GM23338 (cell line): ENCODE measurements at regions not wholly inside any gene's neighbourhood (a gene's known extent, or its start where the extent isn't known, plus 50 kb on each side); places are given as distances from the start of the nearest gene placed in this dataset.

ENCODE experiments used
- CREB1 ChIP-seq: fragments of 250-450 bp; sonication (Bioruptor Pico); IDR thresholded peaks from 2 replicates; pipeline ENCODE4 v1.5.0; 2020; ENCODE audit warnings: low read depth, mild to moderate bottlenecking, moderate library complexity
- CTCF ChIP-seq, 2 experiments: fragments of 200-600 bp in 1 of 2; sonication (generic) in 1 of 2; conservative IDR thresholded peaks; 2 replicates each; pipeline versions ENCODE4 v1.5.1 to v1.6.1; 2016 to 2017; ENCODE audit warnings: antibody characterized with exemption in 2 of 2, low read depth in 2 of 2, mild to moderate bottlenecking in 2 of 2, moderate library complexity in 1 of 2
- EZH2 ChIP-seq: fragments of 200-600 bp; sonication (generic); IDR thresholded peaks from one replicate; pipeline ENCODE4 v1.8.0; 2017; ENCODE audit warnings: antibody characterized with exemption, mild to moderate bottlenecking, low read depth; ENCODE audit not compliant: unreplicated experiment
- EZH2phosphoT487 ChIP-seq: fragments of 200-600 bp; sonication (generic); IDR thresholded peaks from one replicate; pipeline ENCODE4 v1.8.1; 2018; ENCODE audit warnings: antibody characterized with exemption; ENCODE audit not compliant: unreplicated experiment
- JUNB ChIP-seq: IDR thresholded peaks from one replicate; pipeline ENCODE4 v1.6.1; 2016; ENCODE audit warnings: antibody characterized with exemption; ENCODE audit not compliant: unreplicated experiment
- NANOG ChIP-seq: IDR thresholded peaks from 2 replicates; pipeline ENCODE4 v1.6.1; 2016; ENCODE audit warnings: antibody characterized with exemption, borderline replicate concordance
- POLR2AphosphoS5 ChIP-seq: IDR thresholded peaks from 2 replicates; pipeline ENCODE4 v1.6.1; 2016; ENCODE audit warnings: antibody characterized with exemption, low read depth
- STAT1 ChIP-seq: IDR thresholded peaks from one replicate; pipeline ENCODE4 v1.6.1; 2016; ENCODE audit warnings: antibody characterized with exemption; ENCODE audit not compliant: unreplicated experiment
- ZNF114 ChIP-seq: fragments of 250-450 bp; sonication (Bioruptor Pico); IDR thresholded peaks from 2 replicates; pipeline ENCODE4 v1.5.0; 2020; ENCODE audit warnings: mild to moderate bottlenecking, moderate library complexity
- ZNF331 ChIP-seq: fragments of 250-450 bp; sonication (Bioruptor Pico); IDR thresholded peaks from 2 replicates; pipeline ENCODE4 v1.5.0; 2020; ENCODE audit warnings: low read depth, mild to moderate bottlenecking, moderate library complexity
- TF ChIP-seq, protein P1 (sequence below): IDR thresholded peaks from one replicate; pipeline ENCODE4 v1.6.1; 2018; ENCODE audit warnings: antibody characterized with exemption; ENCODE audit not compliant: unreplicated experiment

GRCh38 chr2:39519886-39520285 lies 82.8 kb upstream of the MAP4K3 start:
- TF ChIP-seq CTCF (conservative IDR thresholded peaks at IDR 0.05; ENCODE audit: low read depth in 2 of 2), result no peak
- no peak for TF ChIP-seq EZH2
- no peak for TF ChIP-seq EZH2phosphoT487
- no peak for TF ChIP-seq POLR2AphosphoS5
- TF ChIP-seq NANOG, result no peak
- no peak for TF ChIP-seq ZNF331 (CRISPR knock-in tag)
- no peak for TF ChIP-seq CREB1 (CRISPR knock-in tag)
- no peak for TF ChIP-seq ZNF114
- TF ChIP-seq, protein P1, sequence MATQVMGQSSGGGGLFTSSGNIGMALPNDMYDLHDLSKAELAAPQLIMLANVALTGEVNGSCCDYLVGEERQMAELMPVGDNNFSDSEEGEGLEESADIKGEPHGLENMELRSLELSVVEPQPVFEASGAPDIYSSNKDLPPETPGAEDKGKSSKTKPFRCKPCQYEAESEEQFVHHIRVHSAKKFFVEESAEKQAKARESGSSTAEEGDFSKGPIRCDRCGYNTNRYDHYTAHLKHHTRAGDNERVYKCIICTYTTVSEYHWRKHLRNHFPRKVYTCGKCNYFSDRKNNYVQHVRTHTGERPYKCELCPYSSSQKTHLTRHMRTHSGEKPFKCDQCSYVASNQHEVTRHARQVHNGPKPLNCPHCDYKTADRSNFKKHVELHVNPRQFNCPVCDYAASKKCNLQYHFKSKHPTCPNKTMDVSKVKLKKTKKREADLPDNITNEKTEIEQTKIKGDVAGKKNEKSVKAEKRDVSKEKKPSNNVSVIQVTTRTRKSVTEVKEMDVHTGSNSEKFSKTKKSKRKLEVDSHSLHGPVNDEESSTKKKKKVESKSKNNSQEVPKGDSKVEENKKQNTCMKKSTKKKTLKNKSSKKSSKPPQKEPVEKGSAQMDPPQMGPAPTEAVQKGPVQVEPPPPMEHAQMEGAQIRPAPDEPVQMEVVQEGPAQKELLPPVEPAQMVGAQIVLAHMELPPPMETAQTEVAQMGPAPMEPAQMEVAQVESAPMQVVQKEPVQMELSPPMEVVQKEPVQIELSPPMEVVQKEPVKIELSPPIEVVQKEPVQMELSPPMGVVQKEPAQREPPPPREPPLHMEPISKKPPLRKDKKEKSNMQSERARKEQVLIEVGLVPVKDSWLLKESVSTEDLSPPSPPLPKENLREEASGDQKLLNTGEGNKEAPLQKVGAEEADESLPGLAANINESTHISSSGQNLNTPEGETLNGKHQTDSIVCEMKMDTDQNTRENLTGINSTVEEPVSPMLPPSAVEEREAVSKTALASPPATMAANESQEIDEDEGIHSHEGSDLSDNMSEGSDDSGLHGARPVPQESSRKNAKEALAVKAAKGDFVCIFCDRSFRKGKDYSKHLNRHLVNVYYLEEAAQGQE, result no peak
- TF ChIP-seq JUNB, result no peak
- TF ChIP-seq STAT1, result no peak
